B cell (primary cell): ENCODE measurements at regions not wholly inside any gene's neighbourhood (a gene's known extent, or its start where the extent isn't known, plus 50 kb on each side); places are given as distances from the start of the nearest gene placed in this dataset.

Source experiments
- ATAC-seq: fragments of 200-7000 bp; cut with Tn5 transposase; one replicate; pipeline ENCODE4 v1.10.0; 2021; ENCODE audit warnings: low read depth, mild to moderate bottlenecking, moderate number of reproducible peaks, moderate library complexity
- CTCF ChIA-PET: fragments of 350-600 bp; sonication (Branson Sonifier 250); formaldehyde crosslinking; loops from one replicate; lab custom pipeline; 2021; ENCODE audit warnings: antibody characterized with exemption, inconsistent platforms; lab: Charles Lee
- POLR2A ChIA-PET: fragments of 350-600 bp; sonication (Branson Sonifier 250); formaldehyde crosslinking; loops from one replicate; lab custom pipeline; 2021; ENCODE audit warnings: antibody characterized with exemption; lab: Charles Lee
- DNase-seq: peaks from one replicate; pipeline ENCODE4 v3.0.0; 2013
- H2AFZ ChIP-seq: 2 replicates; pipeline ENCODE4 v1.6.1; 2012; ENCODE audit warnings: mild to moderate bottlenecking, low read depth, low read length; ENCODE audit not compliant: insufficient read depth, poor library complexity, severe bottlenecking
- H3K27ac ChIP-seq, 2 donors: 1 replicate in 1 of 2; 2 replicates in 1 of 2; pipeline ENCODE4 v1.5.1; 2012 to 2013; ENCODE audit warnings: low read length in 2 of 2, mild to moderate bottlenecking in 2 of 2, moderate library complexity in 1 of 2
- H3K27me3 ChIP-seq, 4 experiments: fragments of 200-600 bp in 1 of 4; sonication (generic) in 1 of 4; replicated peaks in 1 of 4; 1 replicate in 2 of 4; 2 replicates in 2 of 4; pipeline versions ENCODE4 v1.6.1 to v1.7.0; 2013 to 2016; ENCODE audit warnings: low read length in 3 of 4, mild to moderate bottlenecking in 2 of 4, mixed read lengths in 1 of 4, moderate library complexity in 1 of 4; ENCODE audit not compliant: insufficient read depth in 4 of 4, control insufficient read depth in 3 of 4; ENCODE audit errors: control extremely low read depth in 1 of 4
- H3K36me3 ChIP-seq, 2 experiments: replicated peaks in 1 of 2; 1 replicate in 1 of 2; 2 replicates in 1 of 2; pipeline versions ENCODE4 v1.6.1 to v1.7.1; 2013; ENCODE audit warnings: low read length in 1 of 2; ENCODE audit not compliant: insufficient read depth in 2 of 2, control insufficient read depth in 1 of 2; ENCODE audit errors: control extremely low read depth in 1 of 2, extremely low read depth in 1 of 2
- H3K4me1 ChIP-seq, 2 donors: fragments of 200-600 bp in 1 of 2; sonication (generic) in 1 of 2; 1 replicate in 1 of 2; 2 replicates in 1 of 2; pipeline versions ENCODE4 v1.5.1 to v1.6.1; 2013 to 2017; ENCODE audit warnings: low read length in 2 of 2; ENCODE audit not compliant: control insufficient read depth in 2 of 2, insufficient read depth in 2 of 2
- H3K4me2 ChIP-seq: replicated peaks from 2 replicates; pipeline ENCODE3; 2012; ENCODE audit warnings: mild to moderate bottlenecking, low read depth, low read length; ENCODE audit not compliant: poor library complexity, severe bottlenecking
- H3K4me3 ChIP-seq, 5 experiments: fragments of 200-600 bp in 1 of 5; sonication (generic) in 1 of 5; 1 replicate in 3 of 5; 2 replicates in 2 of 5; pipeline versions ENCODE4 v1.5.1 to v1.7.0; 2011 to 2016; ENCODE audit warnings: low read length in 4 of 5, mild to moderate bottlenecking in 4 of 5, low read depth in 2 of 5, control low read depth in 1 of 5, moderate library complexity in 1 of 5; ENCODE audit not compliant: insufficient read depth in 1 of 5; ENCODE audit errors: control extremely low read depth in 1 of 5, extremely low read depth in 1 of 5
- H3K79me2 ChIP-seq: fragments of 200-600 bp; sonication (generic); one replicate; pipeline ENCODE4 v1.6.0; 2016; ENCODE audit warnings: low read length; ENCODE audit not compliant: control insufficient read depth, insufficient read depth
- H3K9ac ChIP-seq: fragments of 200-600 bp; sonication (generic); 2 replicates; pipeline ENCODE4 v1.6.1; 2017; ENCODE audit warnings: mild to moderate bottlenecking, low read length, moderate library complexity
- H3K9me3 ChIP-seq, 3 donors: one replicate each; pipeline versions ENCODE4 v1.6.1 to v1.7.1; 2013; ENCODE audit warnings: low read length in 2 of 3; ENCODE audit not compliant: control insufficient read depth in 2 of 3, insufficient read depth in 1 of 3; ENCODE audit errors: control extremely low read depth in 1 of 3
- H4K20me1 ChIP-seq: 2 replicates; pipeline ENCODE4 v1.6.0; 2012; ENCODE audit warnings: mild to moderate bottlenecking, low read length; ENCODE audit not compliant: insufficient read depth, control insufficient read depth, poor library complexity, severe bottlenecking
- H3K27ac Mint-ChIP-seq: one replicate; pipeline ENCODE4 v1.8.0; 2021; ENCODE audit warnings: mixed read lengths
- H3K27me3 Mint-ChIP-seq: one replicate; pipeline ENCODE4 v1.8.0; 2021; ENCODE audit warnings: mixed read lengths
- H3K4me1 Mint-ChIP-seq: one replicate; pipeline ENCODE4 v1.8.0; 2021; ENCODE audit warnings: mixed read lengths
- H3K4me3 Mint-ChIP-seq: one replicate; pipeline ENCODE4 v1.8.0; 2021; ENCODE audit warnings: mixed read lengths
- H3K9me3 Mint-ChIP-seq: one replicate; pipeline ENCODE4 v1.8.0; 2022; ENCODE audit warnings: mixed read lengths; ENCODE audit not compliant: insufficient read depth
- EZH2 ChIP-seq: IDR thresholded peaks from 2 replicates; pipeline ENCODE4 v1.6.1; 2012; ENCODE audit warnings: borderline replicate concordance, low read depth, mild to moderate bottlenecking, moderate library complexity, low read length; ENCODE audit not compliant: insufficient read depth, poor library complexity, severe bottlenecking
- WGBS: methylation state at CpG from one replicate; pipeline ENCODE4 v1.1.5; 2013; ENCODE audit warnings: missing lambda C conversion rate; ENCODE audit not compliant: insufficient coverage; 5-methylcytosine and 5-hydroxymethylcytosine counted together
- intact Hi-C: fragments of 100-400 bp; cut with micrococcal nuclease; formaldehyde crosslinking; loops from one replicate; pipeline ENCODE4 v1.10.0; 2022
- TF ChIP-seq, protein P1 (sequence below): fragments of 200-600 bp; IDR thresholded peaks from one replicate; pipeline ENCODE4 v1.8.0; 2022; ENCODE audit warnings: antibody characterized with exemption, mild to moderate bottlenecking

GRCh38 chr10:131431978-131432690 is 120.6 kb upstream of the TCERG1L start:
- Histone ChIP-seq H3K4me2 (no peak overlapping the region), H3K27ac (no peak overlapping the region), H2AFZ (no peak overlapping the region), H3K36me3 (no peaks in the 10 kb centered on the region), H3K4me3 (no peak overlapping the region), H3K79me2 (no peaks in the 10 kb centered on the region), H3K4me1 (no peaks in the 10 kb centered on the region), H3K27me3 (no peaks in the 10 kb centered on the region), H3K9me3 (peaks cover 0 to 21% (median 0%) of the 10 kb centered on the region in 3 donors), H4K20me1 (no peaks in the 10 kb centered on the region), H3K9ac (no peak overlapping the region)
- H3K27ac Mint-ChIP-seq: no peak overlapping the region
- ATAC-seq (no peak), DNase-seq (no peak)
- intact Hi-C loops: no loop called here
- ChIA-PET CTCF (no interaction called here), POLR2A (no interaction called here)
- no peaks in the 10 kb centered on the region for H3K4me1 Mint-ChIP-seq
- H3K27me3 Mint-ChIP-seq: peaks cover 8% of the 10 kb centered on the region
- WGBS: 88% methylated on average over 16 of the region's 16 CpGs
- no peaks in the 10 kb centered on the region for H3K9me3 Mint-ChIP-seq
- no peak overlapping the region for H3K4me3 Mint-ChIP-seq
- TF ChIP-seq, protein P1, sequence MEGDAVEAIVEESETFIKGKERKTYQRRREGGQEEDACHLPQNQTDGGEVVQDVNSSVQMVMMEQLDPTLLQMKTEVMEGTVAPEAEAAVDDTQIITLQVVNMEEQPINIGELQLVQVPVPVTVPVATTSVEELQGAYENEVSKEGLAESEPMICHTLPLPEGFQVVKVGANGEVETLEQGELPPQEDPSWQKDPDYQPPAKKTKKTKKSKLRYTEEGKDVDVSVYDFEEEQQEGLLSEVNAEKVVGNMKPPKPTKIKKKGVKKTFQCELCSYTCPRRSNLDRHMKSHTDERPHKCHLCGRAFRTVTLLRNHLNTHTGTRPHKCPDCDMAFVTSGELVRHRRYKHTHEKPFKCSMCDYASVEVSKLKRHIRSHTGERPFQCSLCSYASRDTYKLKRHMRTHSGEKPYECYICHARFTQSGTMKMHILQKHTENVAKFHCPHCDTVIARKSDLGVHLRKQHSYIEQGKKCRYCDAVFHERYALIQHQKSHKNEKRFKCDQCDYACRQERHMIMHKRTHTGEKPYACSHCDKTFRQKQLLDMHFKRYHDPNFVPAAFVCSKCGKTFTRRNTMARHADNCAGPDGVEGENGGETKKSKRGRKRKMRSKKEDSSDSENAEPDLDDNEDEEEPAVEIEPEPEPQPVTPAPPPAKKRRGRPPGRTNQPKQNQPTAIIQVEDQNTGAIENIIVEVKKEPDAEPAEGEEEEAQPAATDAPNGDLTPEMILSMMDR: no peak
- no peak for TF ChIP-seq EZH2

GRCh38 chr10:131433568-131433967 is 122.0 kb upstream of the TCERG1L start:
- 86% methylated on average over 8 of the region's 8 CpGs for WGBS
- POLR2A ChIA-PET: no interaction called here

More at GRCh38 chr10:131433568-131433967, 122.0 kb upstream of the TCERG1L start:
- Histone ChIP-seq H3K4me2 (no peak overlapping the region), H2AFZ (no peak overlapping the region), H3K9ac (no peak overlapping the region), H4K20me1 (no peaks in the 10 kb centered on the region), H3K4me1 (no peaks in the 10 kb centered on the region), H3K27ac (no peak overlapping the region), H3K79me2 (no peaks in the 10 kb centered on the region), H3K27me3 (no peaks in the 10 kb centered on the region), H3K36me3 (no peaks in the 10 kb centered on the region), H3K4me3 (no peak overlapping the region), H3K9me3 (peaks cover 0 to 21% (median 0%) of the 10 kb centered on the region in 3 donors)
- intact Hi-C loops: no loop called here
- no peak for TF ChIP-seq EZH2
- TF ChIP-seq, protein P1: no peak
- peaks cover 8% of the 10 kb centered on the region for H3K27me3 Mint-ChIP-seq
- no peaks in the 10 kb centered on the region for H3K9me3 Mint-ChIP-seq
- no peak overlapping the region for H3K27ac Mint-ChIP-seq
- ATAC-seq (no peak), DNase-seq (no peak)
- no peaks in the 10 kb centered on the region for H3K4me1 Mint-ChIP-seq
- no peak overlapping the region for H3K4me3 Mint-ChIP-seq
- CTCF ChIA-PET: no interaction called here
